Esophagus muscularis mucosa (tissue), 3 donors: ENCODE measurements at regions not wholly inside any gene's neighbourhood (a gene's known extent, or its start where the extent isn't known, plus 50 kb on each side); places are given as distances from the start of the nearest gene placed in this dataset.

Experiments
- EP300 ChIP-seq: sonication (generic); formaldehyde crosslinking; IDR thresholded peaks from one replicate; pipeline ENCODE4 v1.6.1; 2017; ENCODE audit warnings: antibody characterized with exemption
- TF ChIP-seq, protein P1 (sequence below), 3 experiments: fragments of 200-600 bp in 2 of 3; fragments of 450-650 bp in 1 of 3; sonication (generic) in 2 of 3; IDR thresholded peaks; one replicate each; pipeline ENCODE4 v1.5.1; 2017 to 2019; ENCODE audit warnings: antibody characterized with exemption in 3 of 3, mild to moderate bottlenecking in 2 of 3, moderate library complexity in 1 of 3

DNA sequence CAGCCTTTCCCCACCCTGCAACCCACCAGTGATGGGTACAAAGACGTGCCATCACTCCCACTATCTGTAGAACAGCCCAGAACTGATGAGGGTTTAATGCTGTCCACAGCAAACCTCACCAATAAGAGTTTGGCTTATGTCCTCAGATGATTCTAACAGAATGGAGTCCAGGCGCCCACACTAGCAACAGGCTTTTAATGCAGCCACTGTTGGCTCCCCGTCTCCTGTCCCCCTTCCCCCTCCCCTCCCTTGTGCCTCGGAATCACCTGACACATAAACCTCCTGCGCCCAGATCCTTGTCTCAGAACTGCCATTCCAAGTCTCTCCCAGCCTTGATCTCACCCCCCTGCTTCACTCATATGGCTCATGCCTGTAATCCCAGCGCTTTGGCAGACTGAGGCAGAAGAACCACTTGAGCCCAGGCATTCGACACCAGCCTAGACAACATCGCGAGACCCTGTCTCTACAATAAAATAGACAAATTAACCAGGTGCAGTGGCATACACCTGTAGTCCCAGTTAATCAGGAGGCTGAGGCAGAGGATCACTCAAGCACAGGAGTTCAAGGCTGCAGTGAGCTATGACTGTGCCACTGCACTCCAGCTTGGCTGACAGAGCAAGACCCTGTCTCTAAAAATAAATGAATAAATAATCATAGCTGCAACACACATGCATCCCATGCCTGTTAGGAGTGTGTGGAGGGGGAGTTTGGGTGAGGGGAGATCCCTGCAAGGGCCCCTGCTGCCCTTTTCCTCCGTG is 85.6 kb downstream of the SNX5 start:
- TF ChIP-seq EP300, result no peak
- TF ChIP-seq, protein P1, sequence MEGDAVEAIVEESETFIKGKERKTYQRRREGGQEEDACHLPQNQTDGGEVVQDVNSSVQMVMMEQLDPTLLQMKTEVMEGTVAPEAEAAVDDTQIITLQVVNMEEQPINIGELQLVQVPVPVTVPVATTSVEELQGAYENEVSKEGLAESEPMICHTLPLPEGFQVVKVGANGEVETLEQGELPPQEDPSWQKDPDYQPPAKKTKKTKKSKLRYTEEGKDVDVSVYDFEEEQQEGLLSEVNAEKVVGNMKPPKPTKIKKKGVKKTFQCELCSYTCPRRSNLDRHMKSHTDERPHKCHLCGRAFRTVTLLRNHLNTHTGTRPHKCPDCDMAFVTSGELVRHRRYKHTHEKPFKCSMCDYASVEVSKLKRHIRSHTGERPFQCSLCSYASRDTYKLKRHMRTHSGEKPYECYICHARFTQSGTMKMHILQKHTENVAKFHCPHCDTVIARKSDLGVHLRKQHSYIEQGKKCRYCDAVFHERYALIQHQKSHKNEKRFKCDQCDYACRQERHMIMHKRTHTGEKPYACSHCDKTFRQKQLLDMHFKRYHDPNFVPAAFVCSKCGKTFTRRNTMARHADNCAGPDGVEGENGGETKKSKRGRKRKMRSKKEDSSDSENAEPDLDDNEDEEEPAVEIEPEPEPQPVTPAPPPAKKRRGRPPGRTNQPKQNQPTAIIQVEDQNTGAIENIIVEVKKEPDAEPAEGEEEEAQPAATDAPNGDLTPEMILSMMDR (IDR thresholded peaks at IDR 0.05), result no peak
